Activated CD4-positive, alpha-beta T cell treated with anti-CD3 and anti-CD28 coated beads, Interleukin-2, amount 50 U/mL, for 24 hours (primary cell): ENCODE measurements at regions not wholly inside any gene's neighbourhood (a gene's known extent, or its start where the extent isn't known, plus 50 kb on each side); places are given as distances from the start of the nearest gene placed in this dataset.
"Not testable (repeated sequence)": the region's sequence is repeated elsewhere in the genome, so short reads cannot be mapped to it uniquely, and the experiment has no call there.

Experiments
- DNase-seq, 2 donors: peaks; one replicate each; pipeline ENCODE4 v3.0.0-alpha.2; 2020; ENCODE audit warnings: low read depth in 1 of 2, low spot score in 1 of 2

- no peak for DNase-seq
Observed at GRCh38 chr12:32010631-32011336, 51.6 kb downstream of the RESF1 start.

- DNase-seq = no peak
Observed at GRCh38 chr12:32012249-32012785, 53.1 kb downstream of the RESF1 start.

GRCh38 chr12:32015036-32015435 lies 55.8 kb downstream of the RESF1 start:
- DNase-seq = no peak

- DNase-seq = no peak
Observed at GRCh38 chr12:32016680-32017482, 57.7 kb downstream of the RESF1 start.

GRCh38 chr12:32021346-32021773 lies 62.1 kb downstream of the RESF1 start:
- no peak for DNase-seq

- not testable (repeated sequence) for DNase-seq
Observed at GRCh38 chr12:32022387-32022786, 63.2 kb downstream of the RESF1 start.

- not testable (repeated sequence) for DNase-seq
Observed at GRCh38 chr12:32023861-32024260, 64.6 kb downstream of the RESF1 start.

- DNase-seq = no peak
Observed at GRCh38 chr12:32024884-32025592, 65.8 kb downstream of the RESF1 start.

GRCh38 chr12:32025906-32026305 lies 66.7 kb downstream of the RESF1 start:
- peak in 1 of 2 donors; percentile 33 for DNase-seq

GRCh38 chr12:32027684-32028365 lies 68.6 kb downstream of the RESF1 start:
- no peak for DNase-seq

GRCh38 chr12:32030151-32030550 lies 70.9 kb downstream of the RESF1 start:
- no peak for DNase-seq

GRCh38 chr12:32030676-32031075 lies 71.5 kb downstream of the RESF1 start:
- DNase-seq = no peak

- no peak for DNase-seq
Observed at GRCh38 chr12:32031109-32031508, 71.9 kb downstream of the RESF1 start.

- DNase-seq = no peak
Observed at GRCh38 chr12:32032205-32032810, 73.1 kb downstream of the RESF1 start.

GRCh38 chr12:32033406-32033805 lies 73.2 kb upstream of the BICD1 start:
- DNase-seq = no peak

GRCh38 chr12:32034045-32034444 lies 72.6 kb upstream of the BICD1 start:
- no peak for DNase-seq

- no peak for DNase-seq
Observed at GRCh38 chr12:32036477-32037263, 70.0 kb upstream of the BICD1 start.

GRCh38 chr12:32039347-32039746 lies 67.3 kb upstream of the BICD1 start:
- DNase-seq = no peak

GRCh38 chr12:32039917-32040575 lies 66.6 kb upstream of the BICD1 start:
- DNase-seq = no peak
